ENCODE measurements at regions not wholly inside any gene's neighbourhood (a gene's known extent, or its start where the extent isn't known, plus 50 kb on each side); places are given as distances from the start of the nearest gene placed in this dataset.

GRCh38 chr10:61842755-61843497 is 58.6 kb upstream of the ARID5B start:
- DNase-seq = no peak

GRCh38 chr10:61844116-61844822 is 57.2 kb upstream of the ARID5B start:
- no peak for DNase-seq

- no peak for DNase-seq
These were observed 56.1 kb upstream of the ARID5B start for GRCh38 chr10:61845196-61845949.

- no peak for DNase-seq
These were observed 55.6 kb upstream of the ARID5B start for GRCh38 chr10:61845950-61846268.

- DNase-seq = no peak
These were observed 55.0 kb upstream of the ARID5B start for GRCh38 chr10:61846370-61847031.

GRCh38 chr10:61847087-61847486 is 54.4 kb upstream of the ARID5B start:
- DNase-seq = no peak

- DNase-seq = no peak
These were observed 53.9 kb upstream of the ARID5B start for GRCh38 chr10:61847640-61848039.

GRCh38 chr10:61850376-61850775 is 51.1 kb upstream of the ARID5B start:
- no peak for DNase-seq

All from NCI-H1048 (cell line).